ENCODE measurements at regions not wholly inside any gene's neighbourhood (a gene's known extent, or its start where the extent isn't known, plus 50 kb on each side); places are given as distances from the start of the nearest gene placed in this dataset.

- DNase-seq: no peak
Measured at GRCh38 chr4:100970414-100970813, 376.9 kb downstream of the PPP3CA start.

- no peak for DNase-seq
Measured at GRCh38 chr4:100969925-100970324, 377.4 kb downstream of the PPP3CA start.

- no peak for DNase-seq
Measured at GRCh38 chr4:100968046-100968445, 379.3 kb downstream of the PPP3CA start.

GRCh38 chr4:100963627-100964026 is 383.7 kb downstream of the PPP3CA start:
- DNase-seq: no peak

- DNase-seq: no peak
Measured at GRCh38 chr4:100962698-100963097, 384.6 kb downstream of the PPP3CA start.

GRCh38 chr4:100960232-100960631 is 387.1 kb downstream of the PPP3CA start:
- no peak for DNase-seq

GRCh38 chr4:100954046-100954445 is 393.3 kb downstream of the PPP3CA start:
- DNase-seq: no peak

GRCh38 chr4:100953616-100954015 is 393.7 kb downstream of the PPP3CA start:
- DNase-seq: no peak

GRCh38 chr4:100952590-100952989 is 394.7 kb downstream of the PPP3CA start:
- no peak for DNase-seq

GRCh38 chr4:100949350-100949935 is 397.9 kb downstream of the PPP3CA start:
- no peak for DNase-seq

GRCh38 chr4:100948911-100949310 is 398.4 kb downstream of the PPP3CA start:
- DNase-seq: no peak

GRCh38 chr4:100945789-100946188 is 401.5 kb downstream of the PPP3CA start:
- DNase-seq: no peak

- DNase-seq: no peak
Measured at GRCh38 chr4:100938698-100939097, 408.6 kb downstream of the PPP3CA start.

GRCh38 chr4:100936661-100937375 is 410.5 kb downstream of the PPP3CA start:
- no peak for DNase-seq

GRCh38 chr4:100935090-100935489 is 412.2 kb downstream of the PPP3CA start:
- DNase-seq: no peak

GRCh38 chr4:100933628-100934027 is 413.7 kb downstream of the PPP3CA start:
- no peak for DNase-seq

GRCh38 chr4:100929758-100930157 is 411.9 kb upstream of the EMCN start:
- peak in 1 of 2 experiments; percentile 29 for DNase-seq

- no peak for DNase-seq
Measured at GRCh38 chr4:100929135-100929534, 411.3 kb upstream of the EMCN start.

GRCh38 chr4:100926039-100926717 is 408.4 kb upstream of the EMCN start:
- DNase-seq: no peak

GRCh38 chr4:100913685-100914084 is 395.9 kb upstream of the EMCN start:
- DNase-seq: no peak

- DNase-seq: no peak
Measured at GRCh38 chr4:100908540-100908939, 390.7 kb upstream of the EMCN start.

GRCh38 chr4:100907465-100908454 is 389.9 kb upstream of the EMCN start:
- DNase-seq: no peak

GRCh38 chr4:100906973-100907372 is 389.2 kb upstream of the EMCN start:
- DNase-seq: no peak

Data from NCI-H2081 (cell line).